Mesodermal cell (in vitro differentiated cells): ENCODE measurements at regions not wholly inside any gene's neighbourhood (a gene's known extent, or its start where the extent isn't known, plus 50 kb on each side); places are given as distances from the start of the nearest gene placed in this dataset.

ENCODE experiments used
- H3K27ac ChIP-seq: 2 replicates; pipeline ENCODE4 v1.7.0; 2013; ENCODE audit warnings: mild to moderate bottlenecking, low read depth, low read length, moderate library complexity; ENCODE audit not compliant: severe bottlenecking
- H3K36me3 ChIP-seq: 2 replicates; pipeline ENCODE4 v1.7.1; 2013; ENCODE audit warnings: mild to moderate bottlenecking, low read length, moderate library complexity; ENCODE audit not compliant: control insufficient read depth, insufficient read depth
- H3K4me1 ChIP-seq: one replicate; pipeline ENCODE4 v1.7.1; 2013; ENCODE audit warnings: mild to moderate bottlenecking, low read length; ENCODE audit not compliant: insufficient read depth, control insufficient read depth, poor library complexity, severe bottlenecking
- H3K4me3 ChIP-seq: 2 replicates; pipeline ENCODE4 v1.7.0; 2013; ENCODE audit warnings: low read length, control low read depth, mild to moderate bottlenecking; ENCODE audit not compliant: insufficient read depth, poor library complexity, severe bottlenecking; ENCODE audit errors: extremely low read depth
- H3K9me3 ChIP-seq: 2 replicates; pipeline ENCODE4 v1.7.1; 2013; ENCODE audit warnings: mild to moderate bottlenecking, low read length, moderate library complexity; ENCODE audit not compliant: control insufficient read depth
- WGBS, 2 experiments: methylation state at CpG; one replicate each; pipeline ENCODE4 v1.1.5; 2013; ENCODE audit warnings: missing lambda C conversion rate in 2 of 2; ENCODE audit not compliant: insufficient coverage in 2 of 2; 5-methylcytosine and 5-hydroxymethylcytosine counted together

- no peaks in the 10 kb centered on the region for H3K9me3 ChIP-seq
- H3K4me3 ChIP-seq: no peak overlapping the region
- H3K36me3 ChIP-seq: no peaks in the 10 kb centered on the region
- 70 to 87% methylated on average over 15 of the region's 15 CpGs for WGBS, 2 experiments
- H3K4me1 ChIP-seq: no peaks in the 10 kb centered on the region
- no peak overlapping the region for H3K27ac ChIP-seq
Measured at GRCh38 chr11:134538742-134539141, 126.7 kb upstream of the B3GAT1 start.

DNA sequence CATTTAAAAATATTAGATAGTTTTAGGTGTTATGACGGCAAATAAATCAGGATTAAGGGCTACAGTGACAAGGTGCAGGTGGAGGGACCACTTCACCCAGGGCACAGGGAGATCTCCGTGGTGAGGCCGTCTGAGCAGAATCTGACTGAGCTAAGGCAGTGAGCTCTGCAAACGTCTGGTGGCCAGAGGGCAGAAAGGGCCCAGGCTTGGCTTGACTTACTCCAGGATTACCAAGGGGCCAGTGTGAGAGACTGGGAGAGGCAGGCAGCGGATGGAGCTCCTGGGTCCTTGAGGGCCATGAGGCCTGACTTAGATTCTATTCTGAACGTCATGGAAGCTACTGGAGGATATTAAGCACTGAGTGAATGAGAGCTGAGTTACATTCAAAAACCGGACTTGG lies 125.9 kb upstream of the B3GAT1 start:
- Histone ChIP-seq H3K27ac (no peak overlapping the region), H3K36me3 (no peaks in the 10 kb centered on the region), H3K9me3 (no peaks in the 10 kb centered on the region), H3K4me3 (no peak overlapping the region), H3K4me1 (no peaks in the 10 kb centered on the region)
- WGBS, 2 experiments: 89 to 91% methylated on average over 7 of the region's 7 CpGs

DNA sequence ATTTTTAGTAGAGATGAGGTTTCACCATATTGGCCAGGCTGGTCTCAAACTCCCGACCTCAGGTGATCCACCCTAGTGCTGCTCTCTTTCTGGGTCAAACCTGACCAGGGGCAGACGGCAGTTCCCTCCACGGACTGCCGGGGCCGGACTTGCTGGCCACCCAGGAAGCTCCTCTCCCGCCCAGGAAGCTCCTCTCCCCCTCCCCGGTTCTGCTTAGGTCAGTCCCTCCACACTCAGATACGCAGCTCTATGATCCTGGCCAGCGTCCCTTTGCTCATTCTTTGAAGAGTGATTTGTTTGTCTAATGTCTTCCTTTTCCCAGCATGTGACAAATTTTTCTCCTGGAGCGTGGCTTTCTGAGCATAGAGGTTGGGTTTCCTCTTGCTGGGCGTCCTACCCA lies 125.3 kb upstream of the B3GAT1 start:
- no peaks in the 10 kb centered on the region for H3K36me3 ChIP-seq
- 89 to 91% methylated on average over 6 of the region's 11 CpGs for WGBS, 2 experiments

DNA sequence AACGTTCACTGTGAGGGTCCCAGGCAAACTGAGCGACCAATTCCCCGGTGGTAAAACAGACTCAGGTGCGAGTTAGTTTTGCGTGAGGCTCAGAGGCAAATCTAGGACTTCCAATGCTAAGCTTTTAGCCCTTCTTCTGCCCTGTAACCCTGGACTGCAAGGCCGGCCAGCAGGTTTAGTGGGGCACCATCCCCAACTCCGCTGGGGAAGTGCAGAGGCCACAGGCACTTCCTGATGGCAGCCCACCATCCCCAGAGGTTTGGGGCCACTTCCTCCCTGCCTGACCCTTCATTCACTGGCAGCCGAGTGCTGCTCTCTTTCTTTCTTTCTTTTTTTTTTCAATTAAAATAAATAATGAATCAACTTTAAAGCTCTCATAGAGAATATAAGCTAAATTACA lies 124.6 kb upstream of the B3GAT1 start:
- no peaks in the 10 kb centered on the region for H3K4me1 ChIP-seq
- H3K9me3 ChIP-seq: no peaks in the 10 kb centered on the region
- H3K27ac ChIP-seq: no peak overlapping the region
- no peaks in the 10 kb centered on the region for H3K36me3 ChIP-seq
- no peak overlapping the region for H3K4me3 ChIP-seq
- WGBS, 2 experiments: 83 to 87% methylated on average over 7 of the region's 8 CpGs

More for the DNA sequence above, 125.3 kb upstream of the B3GAT1 start:
- Histone ChIP-seq H3K4me3 (no peak overlapping the region), H3K27ac (no peak overlapping the region), H3K4me1 (no peaks in the 10 kb centered on the region), H3K9me3 (no peaks in the 10 kb centered on the region)

GRCh38 chr11:134536219-134536618 lies 124.2 kb upstream of the B3GAT1 start:
- no peaks in the 10 kb centered on the region for H3K9me3 ChIP-seq
- no peaks in the 10 kb centered on the region for H3K4me1 ChIP-seq
- H3K27ac ChIP-seq: no peak overlapping the region
- no peak overlapping the region for H3K4me3 ChIP-seq
- WGBS, 2 experiments: 90 to 95% methylated on average over 13 to 15 of the region's 15 CpGs
- no peaks in the 10 kb centered on the region for H3K36me3 ChIP-seq

DNA sequence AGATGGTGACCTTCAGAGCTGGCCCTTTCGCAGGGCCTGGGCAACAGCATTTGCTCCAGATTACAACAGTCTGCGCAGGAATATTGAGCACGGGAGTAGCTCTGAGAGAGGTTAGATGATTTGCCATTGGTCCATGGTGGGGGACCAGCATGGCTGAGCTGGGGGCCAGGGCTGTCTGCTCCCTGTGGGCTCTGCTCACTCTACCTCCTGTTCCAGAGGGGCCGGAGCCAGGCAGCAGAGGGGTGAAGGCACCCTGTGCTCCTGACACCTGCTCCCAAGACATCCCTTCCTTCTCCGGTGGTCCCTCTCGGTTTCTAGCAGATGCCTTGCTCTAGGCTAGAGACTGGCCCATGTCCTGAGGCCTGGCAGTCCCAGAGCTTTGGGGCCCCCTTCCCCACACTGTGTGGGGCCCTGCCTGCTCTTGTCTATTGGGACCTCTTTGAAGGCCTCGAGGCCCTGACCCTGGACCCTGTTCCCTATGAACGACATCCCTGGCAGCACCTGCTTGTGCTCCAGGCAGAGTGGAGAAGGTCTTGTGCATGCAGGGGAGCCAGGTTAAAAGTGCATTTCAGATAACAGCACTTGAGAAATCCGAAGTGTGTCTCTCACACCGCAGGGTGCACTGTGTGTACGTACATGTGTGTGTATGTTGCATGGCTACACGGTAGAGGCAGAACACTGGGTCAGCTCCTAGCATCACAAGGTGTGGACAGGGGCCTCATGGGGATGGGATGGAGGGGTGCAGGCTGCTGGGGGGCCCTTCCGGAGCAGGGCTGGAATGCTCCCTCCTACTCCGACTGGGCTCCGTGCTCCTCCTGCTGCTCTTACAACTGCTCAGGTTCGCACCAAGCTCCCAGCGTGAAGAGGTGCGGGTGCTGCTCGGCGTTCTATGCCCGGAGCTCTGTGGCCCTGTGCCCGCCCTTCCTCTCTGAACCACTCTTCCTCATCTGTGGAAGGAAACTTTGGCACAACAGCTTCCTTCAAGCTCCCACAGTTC lies 123.3 kb upstream of the B3GAT1 start:
- no peaks in the 10 kb centered on the region for H3K4me1 ChIP-seq
- no peaks in the 10 kb centered on the region for H3K9me3 ChIP-seq
- WGBS, 2 experiments: 87 to 92% methylated on average over 13 to 22 of the region's 22 CpGs
- no peak overlapping the region for H3K4me3 ChIP-seq
- H3K27ac ChIP-seq: no peak overlapping the region
- no peaks in the 10 kb centered on the region for H3K36me3 ChIP-seq

GRCh38 chr11:134533511-134533910 lies 121.5 kb upstream of the B3GAT1 start:
- no peak overlapping the region for H3K27ac ChIP-seq
- no peaks in the 10 kb centered on the region for H3K4me1 ChIP-seq
- H3K36me3 ChIP-seq: no peaks in the 10 kb centered on the region
- WGBS, 2 experiments: 85 to 93% methylated on average over 7 of the region's 7 CpGs
- no peak overlapping the region for H3K4me3 ChIP-seq
- H3K9me3 ChIP-seq: no peaks in the 10 kb centered on the region

DNA sequence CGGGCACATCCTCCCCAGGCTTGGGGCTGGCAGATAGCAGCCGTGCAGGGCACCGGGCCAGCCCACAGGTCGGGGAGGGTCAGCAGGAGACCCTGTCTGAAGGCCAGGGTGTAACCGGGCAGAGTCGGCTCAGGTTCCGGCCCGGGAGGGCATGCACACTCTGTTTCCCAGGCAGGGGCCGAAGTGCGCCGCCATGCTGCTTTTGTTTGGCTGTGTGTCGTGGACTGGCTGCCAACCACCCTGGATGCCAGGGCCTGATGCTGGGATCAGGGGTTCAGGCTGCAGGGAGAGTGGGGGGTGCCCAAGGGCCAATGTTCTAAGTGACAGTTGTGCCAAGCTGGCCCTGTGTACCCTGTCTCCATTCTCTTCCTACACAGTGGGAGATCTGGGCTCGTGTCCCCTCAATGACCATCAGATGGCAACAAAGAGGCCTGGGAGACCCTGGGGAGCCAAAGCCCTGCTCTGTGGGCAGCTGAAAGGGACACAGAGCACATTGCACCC lies 120.9 kb upstream of the B3GAT1 start:
- WGBS, 2 experiments: 86 to 91% methylated on average over 12 to 13 of the region's 13 CpGs
- H3K9me3 ChIP-seq: no peaks in the 10 kb centered on the region
- H3K4me3 ChIP-seq: no peak overlapping the region
- no peak overlapping the region for H3K27ac ChIP-seq
- no peaks in the 10 kb centered on the region for H3K36me3 ChIP-seq
- no peaks in the 10 kb centered on the region for H3K4me1 ChIP-seq

GRCh38 chr11:134532131-134532920 lies 120.3 kb upstream of the B3GAT1 start:
- Histone ChIP-seq H3K36me3 (no peaks in the 10 kb centered on the region), H3K4me1 (no peaks in the 10 kb centered on the region), H3K4me3 (no peak overlapping the region), H3K9me3 (no peaks in the 10 kb centered on the region), H3K27ac (no peak overlapping the region)
- 94 to 95% methylated on average over 16 to 19 of the region's 23 CpGs for WGBS, 2 experiments

GRCh38 chr11:134531327-134532130 lies 119.5 kb upstream of the B3GAT1 start:
- no peaks in the 10 kb centered on the region for H3K9me3 ChIP-seq
- H3K4me3 ChIP-seq: no peak overlapping the region
- no peaks in the 10 kb centered on the region for H3K36me3 ChIP-seq
- H3K27ac ChIP-seq: no peak overlapping the region
- WGBS, 2 experiments: 90 to 92% methylated on average over 17 to 20 of the region's 23 CpGs
- no peaks in the 10 kb centered on the region for H3K4me1 ChIP-seq
